ENCODE measurements at regions not wholly inside any gene's neighbourhood (a gene's known extent, or its start where the extent isn't known, plus 50 kb on each side); places are given as distances from the start of the nearest gene placed in this dataset.
"Not testable (repeated sequence)": the region's sequence is repeated elsewhere in the genome, so short reads cannot be mapped to it uniquely, and the experiment has no call there.

- DNase-seq (ENCODE audit: insufficient read length, low spot score): no peak
- FAIRE-seq: no peak
- TF ChIP-seq CTCF (IDR thresholded peaks at IDR 0.05; ENCODE audit: insufficient read depth, missing control alignments): no peak
Measured at GRCh38 chr1:73310797-73311381, 887.1 kb downstream of the LRRIQ3 start.

DNA sequence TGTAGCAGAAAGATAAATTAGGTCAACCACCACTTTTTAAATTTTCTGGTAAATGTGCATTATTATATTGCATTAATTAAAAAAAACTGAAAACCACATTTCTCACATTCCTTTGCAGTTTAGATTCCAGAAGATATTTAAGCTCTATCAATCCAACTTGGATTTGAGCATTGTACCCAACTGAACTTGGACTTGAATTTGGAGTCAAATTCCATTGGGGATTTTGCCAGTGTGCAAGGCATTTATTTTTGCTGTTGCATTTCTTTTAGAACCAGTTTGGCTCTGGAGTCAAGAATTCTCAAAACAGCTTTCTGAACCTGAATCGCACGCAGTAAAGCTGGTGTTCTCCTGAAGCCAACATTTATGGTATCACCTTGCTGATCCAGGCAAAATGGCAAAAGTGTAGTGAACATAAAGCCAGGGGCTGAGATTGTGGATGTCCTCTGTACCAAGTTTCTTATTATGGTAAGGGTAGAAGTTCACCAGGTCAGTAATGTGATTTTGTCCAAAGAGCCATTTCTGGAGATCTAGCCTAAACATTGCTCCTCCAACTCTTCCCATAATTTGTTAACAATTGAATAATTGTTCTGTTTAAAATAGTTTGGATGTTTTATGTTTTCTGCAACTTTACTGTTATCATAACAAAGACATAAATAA is 890.9 kb downstream of the LRRIQ3 start:
- no peak for DNase-seq (ENCODE audit: insufficient read length, low spot score)
- FAIRE-seq: no peak
- TF ChIP-seq CTCF (IDR thresholded peaks at IDR 0.05; ENCODE audit: insufficient read depth, missing control alignments): no peak

DNA sequence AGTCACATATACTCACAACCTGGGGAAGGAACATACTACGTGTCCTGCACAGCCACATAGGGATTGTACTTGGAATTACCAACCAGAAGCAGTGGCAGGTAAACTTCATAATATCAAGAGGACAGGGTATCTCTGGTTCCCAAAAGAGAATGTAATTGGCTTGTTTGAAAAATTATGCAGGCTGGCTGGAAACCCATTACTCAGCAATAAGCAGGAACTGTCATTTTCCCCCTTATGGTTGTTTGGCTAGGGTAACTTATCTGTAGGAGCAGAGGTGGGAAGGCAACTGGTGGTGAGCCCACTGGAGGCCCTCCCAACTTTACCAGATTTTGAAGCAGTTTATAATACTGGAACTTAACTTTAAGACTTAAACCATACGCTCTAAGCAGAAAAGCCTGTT is 924.1 kb downstream of the LRRIQ3 start:
- no peak for FAIRE-seq
- TF ChIP-seq CTCF (IDR thresholded peaks at IDR 0.05; ENCODE audit: insufficient read depth, missing control alignments): no peak
- no peak for DNase-seq (ENCODE audit: insufficient read length, low spot score)

DNA sequence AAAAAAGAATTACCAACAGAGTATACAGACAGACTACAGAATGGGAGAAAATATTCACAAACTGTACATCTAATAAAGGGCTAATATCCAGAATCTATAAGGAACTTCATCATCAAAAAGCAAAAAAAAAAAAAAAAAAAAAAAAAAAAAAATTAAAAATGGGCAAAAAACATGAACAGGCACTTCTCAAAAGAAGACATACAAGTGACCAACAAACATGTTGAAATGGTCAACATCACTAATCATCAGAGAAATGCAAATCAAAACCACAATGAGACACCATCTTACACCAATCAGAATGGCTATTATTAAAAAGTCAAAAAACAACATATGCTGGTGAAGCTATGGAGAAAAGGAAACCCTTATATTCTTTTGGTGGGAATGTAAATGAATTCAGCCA is 952.8 kb downstream of the LRRIQ3 start:
- not testable (repeated sequence) for DNase-seq (ENCODE audit: insufficient read length, low spot score); FAIRE-seq

- FAIRE-seq: no peak
- TF ChIP-seq CTCF (IDR thresholded peaks at IDR 0.05; ENCODE audit: insufficient read depth, missing control alignments): no peak
- no peak for DNase-seq (ENCODE audit: insufficient read length, low spot score)
Measured at GRCh38 chr1:73218995-73219546, 936.7 kb upstream of the NEGR1 start.

- no peak for DNase-seq (ENCODE audit: insufficient read length, low spot score)
- FAIRE-seq: no peak
- no peak for TF ChIP-seq CTCF (IDR thresholded peaks at IDR 0.05; ENCODE audit: insufficient read depth, missing control alignments)
Measured at GRCh38 chr1:73205294-73205973, 923.1 kb upstream of the NEGR1 start.

GRCh38 chr1:73197972-73198371 is 915.6 kb upstream of the NEGR1 start:
- no peak for DNase-seq (ENCODE audit: insufficient read length, low spot score)
- TF ChIP-seq CTCF (IDR thresholded peaks at IDR 0.05; ENCODE audit: insufficient read depth, missing control alignments): no peak
- FAIRE-seq: no peak
